H1 (cell line): ENCODE measurements at regions not wholly inside any gene's neighbourhood (a gene's known extent, or its start where the extent isn't known, plus 50 kb on each side); places are given as distances from the start of the nearest gene placed in this dataset.
"Not testable (repeated sequence)": the region's sequence is repeated elsewhere in the genome, so short reads cannot be mapped to it uniquely, and the experiment has no call there.

ENCODE experiments used
- CTCF ChIA-PET: fragments of 300-600 bp; sonication (Branson Sonifier 250); formaldehyde crosslinking; loops from one replicate; lab custom pipeline; 2021; ENCODE audit not compliant: partially characterized antibody; lab: Charles Lee
- POLR2A ChIA-PET: fragments of 300-600 bp; sonication (Branson Sonifier 250); formaldehyde crosslinking; loops from one replicate; lab custom pipeline; 2021; ENCODE audit warnings: inconsistent platforms; ENCODE audit not compliant: partially characterized antibody; lab: Charles Lee
- DNase-seq, 2 experiments: peaks; one replicate each; pipeline versions ENCODE4 v3.0.0 to v3.0.0-alpha.2; 2010 to 2022; ENCODE audit warnings: low spot score in 2 of 2, low read depth in 1 of 2, mixed read lengths in 1 of 2
- FAIRE-seq: peaks from 2 replicates; lab custom pipeline; 2011; peaks lifted over from hg19 to GRCh38; lab: Jason Lieb, UNC
- H2AFZ ChIP-seq: 2 replicates; pipeline ENCODE4 v1.8.1; 2012; ENCODE audit warnings: low read length, inconsistent platforms
- H2AK5ac ChIP-seq: 2 replicates; pipeline ENCODE4 v1.6.1; 2013; ENCODE audit warnings: low read depth, low read length
- H2BK120ac ChIP-seq: replicated peaks from 2 replicates; pipeline ENCODE3; 2013; ENCODE audit warnings: low read depth, low read length, inconsistent platforms
- H2BK12ac ChIP-seq: 2 replicates; pipeline ENCODE4 v1.6.1; 2013; ENCODE audit warnings: low read depth, low read length
- H2BK15ac ChIP-seq: 2 replicates; pipeline ENCODE4 v1.6.1; 2013; ENCODE audit warnings: low read length
- H2BK20ac ChIP-seq: 2 replicates; pipeline ENCODE4 v1.6.1; 2013; ENCODE audit warnings: low read length
- H2BK5ac ChIP-seq: 2 replicates; pipeline ENCODE4 v1.6.1; 2013; ENCODE audit warnings: low read depth, low read length
- H3K14ac ChIP-seq: 2 replicates; pipeline ENCODE4 v1.6.1; 2013; ENCODE audit warnings: inconsistent platforms; ENCODE audit not compliant: insufficient read length
- H3K18ac ChIP-seq: 2 replicates; pipeline ENCODE4 v1.6.1; 2013; ENCODE audit warnings: low read length; ENCODE audit errors: extremely low read depth
- H3K23ac ChIP-seq: 2 replicates; pipeline ENCODE4 v1.6.1; 2013; ENCODE audit warnings: inconsistent platforms; ENCODE audit not compliant: insufficient read length
- H3K23me2 ChIP-seq: 2 replicates; pipeline ENCODE4 v1.6.1; 2013; ENCODE audit warnings: low read depth, low read length
- H3K27ac ChIP-seq: 2 replicates; pipeline ENCODE4 v1.6.1; 2011; ENCODE audit warnings: low read depth, low read length, inconsistent platforms
- H3K27me3 ChIP-seq, 4 experiments: replicated peaks in 1 of 4; 1 replicate in 1 of 4; 2 replicates in 3 of 4; pipeline versions ENCODE4 v1.6.1 to v1.8.1; 2011 to 2013; ENCODE audit warnings: low read length in 3 of 4, mild to moderate bottlenecking in 3 of 4, inconsistent platforms in 2 of 4, mixed read lengths in 2 of 4, moderate library complexity in 1 of 4; ENCODE audit not compliant: control insufficient read depth in 3 of 4, insufficient read depth in 3 of 4; ENCODE audit errors: extremely low read depth in 1 of 4
- H3K36me3 ChIP-seq, 4 experiments: 2 replicates each; pipeline versions ENCODE4 v1.6.1 to v1.8.1; 2011 to 2013; ENCODE audit warnings: mild to moderate bottlenecking in 4 of 4, low read length in 3 of 4, moderate library complexity in 2 of 4, control low read depth in 1 of 4, inconsistent platforms in 1 of 4; ENCODE audit not compliant: insufficient read depth in 4 of 4, control insufficient read depth in 2 of 4
- H3K4ac ChIP-seq: replicated peaks from 2 replicates; pipeline ENCODE3; 2013; ENCODE audit warnings: low read length, low read depth, mixed read lengths, inconsistent platforms; ENCODE audit not compliant: insufficient read length
- H3K4me1 ChIP-seq, 4 experiments: replicated peaks in 1 of 4; 1 replicate in 1 of 4; 2 replicates in 3 of 4; pipeline versions ENCODE4 v1.6.1 to v1.8.1; 2011 to 2013; ENCODE audit warnings: low read length in 3 of 4, inconsistent platforms in 2 of 4, mixed read lengths in 1 of 4; ENCODE audit not compliant: insufficient read depth in 4 of 4, control insufficient read depth in 3 of 4
- H3K4me2 ChIP-seq, 2 experiments: 2 replicates each; pipeline versions ENCODE4 v1.6.1 to v1.8.1; 2011 to 2013; ENCODE audit warnings: low read depth in 2 of 2, low read length in 2 of 2, control low read depth in 1 of 2, inconsistent platforms in 1 of 2, mild to moderate bottlenecking in 1 of 2; ENCODE audit not compliant: insufficient read depth in 1 of 2
- H3K4me3 ChIP-seq, 4 experiments: fragments of 200-600, 300-600 bp in 1 of 4; sonication (generic), shearing (Covaris generic), sonication (Bioruptor Twin) in 1 of 4; 2 replicates each; pipeline versions ENCODE4 v1.5.1 to v1.8.1; 2011 to 2016; ENCODE audit warnings: low read length in 4 of 4, low read depth in 3 of 4, control low read depth in 2 of 4, inconsistent platforms in 2 of 4, mild to moderate bottlenecking in 2 of 4, mixed read lengths in 1 of 4, moderate library complexity in 1 of 4; ENCODE audit not compliant: insufficient read depth in 2 of 4; ENCODE audit errors: extremely low read depth in 1 of 4
- H3K56ac ChIP-seq: replicated peaks from 2 replicates; pipeline ENCODE3; 2013; ENCODE audit warnings: low read depth, mild to moderate bottlenecking, mixed read lengths, low read length, inconsistent platforms; ENCODE audit not compliant: insufficient read length
- H3K79me1 ChIP-seq: 2 replicates; pipeline ENCODE4 v1.6.1; 2013; ENCODE audit warnings: low read depth, low read length, control low read depth
- H3K79me2 ChIP-seq, 2 experiments: 2 replicates each; pipeline versions ENCODE4 v1.6.1 to v1.8.1; 2012 to 2013; ENCODE audit warnings: low read length in 2 of 2, mild to moderate bottlenecking in 2 of 2, inconsistent platforms in 1 of 2; ENCODE audit not compliant: insufficient read depth in 2 of 2, control insufficient read depth in 1 of 2
- H3K9ac ChIP-seq, 4 experiments: replicated peaks in 1 of 4; 1 replicate in 1 of 4; 2 replicates in 3 of 4; pipeline versions ENCODE4 v1.6.1 to v1.8.1; 2011 to 2013; ENCODE audit warnings: low read depth in 3 of 4, low read length in 3 of 4, control low read depth in 2 of 4, mild to moderate bottlenecking in 2 of 4, moderate library complexity in 2 of 4, inconsistent platforms in 1 of 4; ENCODE audit errors: extremely low read depth in 1 of 4
- H3K9me3 ChIP-seq, 2 experiments: 2 replicates each; pipeline versions ENCODE4 v1.6.1 to v1.8.1; 2012 to 2013; ENCODE audit warnings: mild to moderate bottlenecking in 2 of 2, moderate library complexity in 2 of 2, control low read depth in 1 of 2, inconsistent platforms in 1 of 2, low read depth in 1 of 2, low read length in 1 of 2, mixed read lengths in 1 of 2; ENCODE audit not compliant: insufficient read depth in 2 of 2
- H4K20me1 ChIP-seq, 2 experiments: replicated peaks in 1 of 2; 2 replicates each; pipeline versions ENCODE3 to v1.8.1; 2011 to 2013; ENCODE audit warnings: inconsistent platforms in 2 of 2, low read length in 2 of 2, mild to moderate bottlenecking in 1 of 2; ENCODE audit not compliant: insufficient read depth in 2 of 2, control insufficient read depth in 1 of 2
- H4K5ac ChIP-seq: 2 replicates; pipeline ENCODE4 v1.6.1; 2013; ENCODE audit warnings: low read length, low read depth, mixed read lengths, inconsistent platforms; ENCODE audit not compliant: insufficient read length
- H4K8ac ChIP-seq: 2 replicates; pipeline ENCODE4 v1.8.0; 2013; ENCODE audit warnings: mild to moderate bottlenecking, moderate library complexity, low read length, inconsistent platforms; ENCODE audit not compliant: insufficient read depth; ENCODE audit errors: extremely low read depth
- H4K91ac ChIP-seq: replicated peaks from 2 replicates; pipeline ENCODE3; 2013; ENCODE audit warnings: low read length, mixed read lengths, inconsistent platforms; ENCODE audit not compliant: insufficient read length
- WGBS, 2 experiments: shearing (Covaris generic) in 1 of 2; methylation state at CpG; one replicate each; pipeline versions ENCODE4 v1.1.6 to v1.1.7; 2013 to 2015; ENCODE audit warnings: low lambda C conversion rate in 2 of 2, mixed read lengths in 2 of 2, inconsistent platforms in 1 of 2, low coverage in 1 of 2, missing lambda C conversion rate in 1 of 2; ENCODE audit not compliant: insufficient replicate concordance in 2 of 2, insufficient coverage in 1 of 2, insufficient read length in 1 of 2; ENCODE audit errors: extremely low coverage in 1 of 2, missing lambda C conversion rate in 1 of 2; 5-methylcytosine and 5-hydroxymethylcytosine counted together

DNA sequence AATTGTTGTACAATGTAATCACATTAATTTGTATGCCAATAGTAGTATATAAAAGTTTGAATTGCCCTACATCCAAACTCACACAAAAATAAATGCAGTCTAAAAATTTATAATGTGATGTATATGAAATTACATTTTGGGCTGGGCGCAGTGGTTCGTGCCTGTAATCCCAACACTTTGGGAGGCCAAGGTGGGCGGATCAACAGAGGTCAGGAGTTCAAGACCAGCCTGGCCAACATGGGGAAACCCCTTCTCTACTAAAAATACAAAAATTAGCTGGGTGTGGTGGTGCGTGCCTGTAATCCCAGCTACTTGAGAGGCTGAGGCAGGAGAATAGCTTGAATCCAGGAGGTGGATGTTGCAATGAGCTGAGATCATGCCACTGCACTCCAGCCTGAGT, 503.6 kb upstream of the TPTE start:
- H3K4ac ChIP-seq, CTCF ChIA-PET, H3K9ac ChIP-seq, H2BK20ac ChIP-seq, H3K27me3 ChIP-seq, H2BK12ac ChIP-seq, H4K8ac ChIP-seq, H3K79me1 ChIP-seq, H3K79me2 ChIP-seq, H2BK15ac ChIP-seq, H4K20me1 ChIP-seq, H3K4me2 ChIP-seq, H4K91ac ChIP-seq, H3K14ac ChIP-seq, H3K23ac ChIP-seq, H3K23me2 ChIP-seq, H2BK120ac ChIP-seq, H4K5ac ChIP-seq, H3K18ac ChIP-seq, H3K56ac ChIP-seq, H2AK5ac ChIP-seq, H3K4me1 ChIP-seq, H2BK5ac ChIP-seq, H3K36me3 ChIP-seq, H3K4me3 ChIP-seq, H2AFZ ChIP-seq, H3K27ac ChIP-seq, FAIRE-seq, DNase-seq, POLR2A ChIA-PET: not testable (repeated sequence)
- WGBS, 2 experiments, result 59% methylated on average over 4 of the region's 4 CpGs; no CpG with 5 or more reads in 1 of the 2 experiments
- peaks cover 14 to 22% of the 10 kb centered on the region in 2 experiments for H3K9me3 ChIP-seq

DNA sequence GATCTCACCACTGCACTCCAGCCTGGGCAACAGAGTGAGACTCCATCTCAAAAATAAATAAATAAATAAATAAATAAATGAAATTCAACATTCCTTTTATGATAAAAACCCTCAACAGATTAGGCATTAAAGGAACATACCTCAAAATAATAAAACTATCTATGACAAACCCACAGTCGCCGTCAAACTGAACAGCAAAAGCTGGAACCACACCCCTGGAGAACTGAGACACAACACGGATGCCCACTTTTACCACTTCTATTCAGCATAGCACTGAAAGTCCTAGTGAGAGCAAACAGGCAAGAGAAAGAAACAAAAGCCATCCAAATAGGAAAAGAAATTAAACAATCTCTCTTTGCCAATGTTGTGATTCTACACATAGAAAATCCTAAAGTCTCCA, 499.9 kb upstream of the TPTE start:
- H3K4me1 ChIP-seq, FAIRE-seq, H3K79me1 ChIP-seq: not testable (repeated sequence)

More for the DNA sequence above, 499.9 kb upstream of the TPTE start:
- H4K5ac ChIP-seq, H3K27ac ChIP-seq, H2BK12ac ChIP-seq, H3K79me2 ChIP-seq, H3K23ac ChIP-seq, H3K4ac ChIP-seq, POLR2A ChIA-PET, H3K9ac ChIP-seq, H3K27me3 ChIP-seq, H3K36me3 ChIP-seq, H2BK5ac ChIP-seq, H3K14ac ChIP-seq, H3K4me2 ChIP-seq, H2BK120ac ChIP-seq, H2BK15ac ChIP-seq, H3K18ac ChIP-seq, H4K8ac ChIP-seq, H3K4me3 ChIP-seq, H2AK5ac ChIP-seq, H4K20me1 ChIP-seq, DNase-seq, H2AFZ ChIP-seq, H3K23me2 ChIP-seq, H2BK20ac ChIP-seq, CTCF ChIA-PET, H4K91ac ChIP-seq, H3K56ac ChIP-seq: not testable (repeated sequence)
- 86% methylated on average over 3 of the region's 3 CpGs; no CpG with 5 or more reads in 1 of the 2 experiments for WGBS, 2 experiments
- H3K9me3 ChIP-seq, result peaks cover 13 to 33% of the 10 kb centered on the region in 2 experiments; a peak in 3 of 4 replicates
